C4-2B (cell line): ENCODE measurements at regions not wholly inside any gene's neighbourhood (a gene's known extent, or its start where the extent isn't known, plus 50 kb on each side); places are given as distances from the start of the nearest gene placed in this dataset.

Source experiments
- ZFX ChIP-seq: fragments of 450-650 bp; IDR thresholded peaks from 2 replicates; pipeline ENCODE4 v1.6.1; 2017
- TF ChIP-seq, protein P1 (sequence below): fragments of 450-650 bp; conservative IDR thresholded peaks from 2 replicates; pipeline ENCODE4 v1.5.1; 2017; ENCODE audit warnings: mild to moderate bottlenecking

DNA sequence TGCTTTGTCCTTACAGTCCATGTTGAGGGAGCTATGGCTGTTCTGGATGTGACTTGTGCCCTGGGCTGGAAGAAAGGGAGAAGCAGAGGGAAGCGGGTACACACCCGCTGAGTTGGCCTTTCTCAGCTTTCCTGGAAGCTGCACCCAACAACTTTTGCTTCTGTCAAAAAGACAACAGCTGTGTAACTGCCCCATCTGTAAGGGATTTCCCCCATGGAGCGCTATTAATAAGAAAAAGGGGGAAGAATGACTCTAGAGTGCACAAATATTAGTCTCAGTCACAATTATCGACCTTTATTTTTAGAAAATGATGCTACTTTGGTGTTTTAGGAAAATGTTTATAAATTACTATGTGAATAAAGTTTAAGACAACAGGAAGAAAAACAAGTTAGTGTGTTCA lies 368.3 kb downstream of the RAD51AP2 start:
- TF ChIP-seq, protein P1, sequence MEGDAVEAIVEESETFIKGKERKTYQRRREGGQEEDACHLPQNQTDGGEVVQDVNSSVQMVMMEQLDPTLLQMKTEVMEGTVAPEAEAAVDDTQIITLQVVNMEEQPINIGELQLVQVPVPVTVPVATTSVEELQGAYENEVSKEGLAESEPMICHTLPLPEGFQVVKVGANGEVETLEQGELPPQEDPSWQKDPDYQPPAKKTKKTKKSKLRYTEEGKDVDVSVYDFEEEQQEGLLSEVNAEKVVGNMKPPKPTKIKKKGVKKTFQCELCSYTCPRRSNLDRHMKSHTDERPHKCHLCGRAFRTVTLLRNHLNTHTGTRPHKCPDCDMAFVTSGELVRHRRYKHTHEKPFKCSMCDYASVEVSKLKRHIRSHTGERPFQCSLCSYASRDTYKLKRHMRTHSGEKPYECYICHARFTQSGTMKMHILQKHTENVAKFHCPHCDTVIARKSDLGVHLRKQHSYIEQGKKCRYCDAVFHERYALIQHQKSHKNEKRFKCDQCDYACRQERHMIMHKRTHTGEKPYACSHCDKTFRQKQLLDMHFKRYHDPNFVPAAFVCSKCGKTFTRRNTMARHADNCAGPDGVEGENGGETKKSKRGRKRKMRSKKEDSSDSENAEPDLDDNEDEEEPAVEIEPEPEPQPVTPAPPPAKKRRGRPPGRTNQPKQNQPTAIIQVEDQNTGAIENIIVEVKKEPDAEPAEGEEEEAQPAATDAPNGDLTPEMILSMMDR, result no peak
- TF ChIP-seq ZFX, result no peak
